Neural cell (in vitro differentiated cells): ENCODE measurements at regions not wholly inside any gene's neighbourhood (a gene's known extent, or its start where the extent isn't known, plus 50 kb on each side); places are given as distances from the start of the nearest gene placed in this dataset.
"Not testable (repeated sequence)": the region's sequence is repeated elsewhere in the genome, so short reads cannot be mapped to it uniquely, and the experiment has no call there.

Experiments
- H2AFZ ChIP-seq: fragments of 200-600, 300-800 bp; sonication (generic), shearing (Covaris generic); 2 replicates; pipeline ENCODE4 v1.6.0; 2014; ENCODE audit warnings: low read depth, mild to moderate bottlenecking, antibody characterized with exemption, low read length, moderate library complexity
- H3F3A ChIP-seq: fragments of 200-600 bp; shearing (Covaris generic); 2 replicates; pipeline ENCODE4 v1.6.1; 2016; ENCODE audit warnings: mild to moderate bottlenecking, moderate library complexity, mixed read lengths, antibody characterized with exemption, low read length; ENCODE audit not compliant: insufficient read depth, poor library complexity, severe bottlenecking
- H3K27ac ChIP-seq: fragments of 200-600, 300-800 bp; sonication (generic), shearing (Covaris generic); 2 replicates; pipeline ENCODE4 v1.5.1; 2014; ENCODE audit warnings: mild to moderate bottlenecking, low read length, moderate library complexity
- H3K27me3 ChIP-seq: fragments of 300-800, 200-600 bp; sonication (generic), shearing (Covaris generic); 2 replicates; pipeline ENCODE4 v1.6.0; 2014; ENCODE audit warnings: mild to moderate bottlenecking, low read depth, low read length, moderate library complexity; ENCODE audit not compliant: insufficient read depth
- H3K36me3 ChIP-seq: fragments of 300-800, 200-600 bp; sonication (generic), shearing (Covaris generic); 2 replicates; pipeline ENCODE4 v1.5.1; 2014; ENCODE audit warnings: mild to moderate bottlenecking, antibody characterized with exemption, low read length, moderate library complexity; ENCODE audit not compliant: insufficient read depth
- H3K4me2 ChIP-seq: fragments of 300-800, 200-600 bp; sonication (generic), shearing (Covaris generic); 2 replicates; pipeline ENCODE4 v1.6.0; 2014; ENCODE audit warnings: mild to moderate bottlenecking, low read length
- H3K4me3 ChIP-seq: fragments of 300-800, 200-600 bp; sonication (generic), shearing (Covaris generic); 2 replicates; pipeline ENCODE4 v1.5.1; 2014; ENCODE audit warnings: mild to moderate bottlenecking, low read length, moderate library complexity
- H3K79me2 ChIP-seq: fragments of 200-600 bp; shearing (Covaris generic); replicated peaks from 2 replicates; pipeline ENCODE4 v1.6.0; 2014; ENCODE audit warnings: mild to moderate bottlenecking, low read length, moderate library complexity; ENCODE audit not compliant: insufficient read depth
- H3K9ac ChIP-seq: fragments of 300-800, 200-600 bp; sonication (generic), shearing (Covaris generic); 2 replicates; pipeline ENCODE4 v1.6.1; 2016; ENCODE audit warnings: mild to moderate bottlenecking, low read length, mixed read lengths
- H3K9me2 ChIP-seq: fragments of 200-600 bp; shearing (Covaris generic); 2 replicates; pipeline ENCODE4 v1.6.1; 2016; ENCODE audit warnings: mild to moderate bottlenecking, low read length, mixed read lengths; ENCODE audit not compliant: insufficient read depth
- H3K9me3 ChIP-seq: fragments of 200-600, 300-800 bp; sonication (generic), shearing (Covaris generic); 2 replicates; pipeline ENCODE4 v1.6.1; 2016; ENCODE audit warnings: mild to moderate bottlenecking, mixed run types, low read length, moderate library complexity, mixed read lengths
- H4K20me1 ChIP-seq: fragments of 200-600 bp; shearing (Covaris generic); 2 replicates; pipeline ENCODE4 v1.6.1; 2016; ENCODE audit warnings: mild to moderate bottlenecking, mixed run types; ENCODE audit not compliant: insufficient read depth
- CTCF ChIP-seq: fragments of 450-650 bp; IDR thresholded peaks from 2 replicates; pipeline ENCODE4 v1.5.1; 2014; ENCODE audit warnings: antibody characterized with exemption, mild to moderate bottlenecking, moderate library complexity; ENCODE audit not compliant: poor library complexity, severe bottlenecking
- EP300 ChIP-seq: fragments of 450-650 bp; conservative IDR thresholded peaks from 2 replicates; pipeline ENCODE4 v1.6.1; 2014; ENCODE audit warnings: antibody characterized with exemption, mild to moderate bottlenecking, moderate library complexity; ENCODE audit not compliant: poor library complexity, severe bottlenecking
- EZH2 ChIP-seq: fragments of 200-600, 300-800 bp; shearing (Covaris generic), sonication (generic); IDR thresholded peaks from 2 replicates; pipeline ENCODE4 v1.6.1; 2014; ENCODE audit warnings: antibody characterized with exemption, low read length, borderline replicate concordance, mild to moderate bottlenecking; ENCODE audit not compliant: insufficient read depth, poor library complexity, severe bottlenecking
- MXI1 ChIP-seq: fragments of 450-650 bp; conservative IDR thresholded peaks from 2 replicates; pipeline ENCODE4 v1.6.1; 2014; ENCODE audit warnings: antibody characterized with exemption, mild to moderate bottlenecking; ENCODE audit not compliant: poor library complexity, severe bottlenecking
- POLR2AphosphoS5 ChIP-seq: IDR thresholded peaks from 2 replicates; pipeline ENCODE4 v1.6.1; 2012
- RAD21 ChIP-seq: fragments of 450-650 bp; conservative IDR thresholded peaks from 2 replicates; pipeline ENCODE4 v1.6.1; 2014; ENCODE audit warnings: antibody characterized with exemption, mild to moderate bottlenecking, moderate library complexity
- REST ChIP-seq: IDR thresholded peaks from 2 replicates; pipeline ENCODE4 v1.6.1; 2012; ENCODE audit warnings: borderline replicate concordance
- SMC3 ChIP-seq: fragments of 450-650 bp; conservative IDR thresholded peaks from 2 replicates; pipeline ENCODE4 v1.6.1; 2014; ENCODE audit warnings: antibody characterized with exemption, mild to moderate bottlenecking, moderate library complexity; ENCODE audit not compliant: poor library complexity
- TAF1 ChIP-seq: IDR thresholded peaks from 2 replicates; pipeline ENCODE4 v1.6.1; 2012; ENCODE audit warnings: low read depth

GRCh38 chrX:121374471-121374870, 327.1 kb downstream of the GLUD2 start:
- TF ChIP-seq MXI1 (no peak), EZH2 (no peak), REST (no peak), RAD21 (no peak), TAF1 (no peak), POLR2AphosphoS5 (no peak), CTCF (no peak), EP300 (no peak), SMC3 (no peak)
- Histone ChIP-seq H4K20me1 (no peaks in the 10 kb centered on the region), H3K36me3 (no peaks in the 10 kb centered on the region)

GRCh38 chrX:121381915-121382314, 334.5 kb downstream of the GLUD2 start:
- not testable (repeated sequence) for H4K20me1 ChIP-seq, H3F3A ChIP-seq, H3K9me3 ChIP-seq, H2AFZ ChIP-seq, H3K4me2 ChIP-seq, H3K9ac ChIP-seq, H3K79me2 ChIP-seq, H3K27me3 ChIP-seq, H3K36me3 ChIP-seq, H3K27ac ChIP-seq, H3K4me3 ChIP-seq, H3K9me2 ChIP-seq

More at GRCh38 chrX:121374471-121374870, 327.1 kb downstream of the GLUD2 start:
- H3K9me2 ChIP-seq: no peaks in the 10 kb centered on the region
- no peaks in the 10 kb centered on the region for H3K9me3 ChIP-seq
- no peak overlapping the region for H3K9ac ChIP-seq
- no peaks in the 10 kb centered on the region for H3F3A ChIP-seq
- H3K27me3 ChIP-seq: no peaks in the 10 kb centered on the region
- no peak overlapping the region for H3K4me2 ChIP-seq
- H3K27ac ChIP-seq: no peak overlapping the region
- H3K4me3 ChIP-seq: no peak overlapping the region
- no peaks in the 10 kb centered on the region for H3K79me2 ChIP-seq
- no peak overlapping the region for H2AFZ ChIP-seq
